Keratinocyte (primary cell): ENCODE measurements at regions not wholly inside any gene's neighbourhood (a gene's known extent, or its start where the extent isn't known, plus 50 kb on each side); places are given as distances from the start of the nearest gene placed in this dataset.

Experiments used
- DNase-seq: peaks from one replicate; pipeline ENCODE4 v3.0.0-alpha.2; 2011; ENCODE audit warnings: low read depth, missing footprints, low spot score
- FAIRE-seq: peaks from 2 replicates; lab custom pipeline; 2011; peaks lifted over from hg19 to GRCh38; lab: Jason Lieb, UNC
- H2AFZ ChIP-seq: 2 replicates; pipeline ENCODE4 v1.6.0; 2012; ENCODE audit warnings: low read length, control low read depth, inconsistent platforms; ENCODE audit not compliant: control insufficient read depth
- H3K27ac ChIP-seq: 2 replicates; pipeline ENCODE4 v1.5.1; 2011; ENCODE audit warnings: low read length; ENCODE audit not compliant: control insufficient read depth, insufficient read depth
- H3K27me3 ChIP-seq: 3 replicates; pipeline ENCODE4 v1.6.0; 2011; ENCODE audit warnings: low read length; ENCODE audit not compliant: control insufficient read depth, insufficient read depth; ENCODE audit errors: extremely low read depth
- H3K36me3 ChIP-seq, 2 experiments: 2 replicates in 1 of 2; 3 replicates in 1 of 2; pipeline ENCODE4 v1.5.1; 2011; ENCODE audit warnings: low read length in 2 of 2, mild to moderate bottlenecking in 1 of 2; ENCODE audit not compliant: control insufficient read depth in 2 of 2, insufficient read depth in 2 of 2; ENCODE audit errors: extremely low read depth in 1 of 2
- H3K4me1 ChIP-seq: 3 replicates; pipeline ENCODE4 v1.5.1; 2011; ENCODE audit warnings: low read length; ENCODE audit not compliant: control insufficient read depth, insufficient read depth; ENCODE audit errors: extremely low read depth
- H3K4me2 ChIP-seq: 3 replicates; pipeline ENCODE4 v1.6.0; 2011; ENCODE audit warnings: low read depth, low read length; ENCODE audit not compliant: control insufficient read depth, insufficient read depth; ENCODE audit errors: extremely low read depth
- H3K4me3 ChIP-seq, 3 experiments: fragments of 200-600 bp in 1 of 3; sonication (generic) in 1 of 3; 2 replicates in 2 of 3; 3 replicates in 1 of 3; pipeline ENCODE4 v1.5.1; 2011 to 2016; ENCODE audit warnings: low read length in 3 of 3, mild to moderate bottlenecking in 3 of 3, control low read depth in 2 of 3, inconsistent platforms in 1 of 3, low read depth in 1 of 3, mixed read lengths in 1 of 3, mixed run types in 1 of 3, moderate library complexity in 1 of 3; ENCODE audit not compliant: control insufficient read depth in 2 of 3, insufficient read depth in 2 of 3; ENCODE audit errors: extremely low read depth in 1 of 3
- H3K79me2 ChIP-seq: 2 replicates; pipeline ENCODE4 v1.6.0; 2012; ENCODE audit warnings: low read length; ENCODE audit not compliant: control insufficient read depth, insufficient read depth
- H3K9ac ChIP-seq: 3 replicates; pipeline ENCODE4 v1.6.0; 2011; ENCODE audit warnings: low read length; ENCODE audit not compliant: control insufficient read depth, insufficient read depth; ENCODE audit errors: extremely low read depth
- H3K9me1 ChIP-seq: 3 replicates; pipeline ENCODE4 v1.6.0; 2011; ENCODE audit warnings: low read length; ENCODE audit not compliant: control insufficient read depth, insufficient read depth; ENCODE audit errors: extremely low read depth
- H3K9me3 ChIP-seq: 2 replicates; pipeline ENCODE4 v1.5.1; 2012; ENCODE audit warnings: low read depth, low read length; ENCODE audit not compliant: control insufficient read depth
- H4K20me1 ChIP-seq: 3 replicates; pipeline ENCODE4 v1.6.0; 2011; ENCODE audit warnings: low read length; ENCODE audit not compliant: control insufficient read depth, insufficient read depth; ENCODE audit errors: extremely low read depth
- EZH2 ChIP-seq: IDR thresholded peaks from one replicate; pipeline ENCODE4 v1.6.1; 2012; ENCODE audit warnings: inconsistent platforms, mild to moderate bottlenecking, low read length, moderate library complexity
- dilution Hi-C: fragments of 300-500 bp; cut with MboI; formaldehyde crosslinking; loops from one replicate; pipeline ENCODE4 v1.7.0; 2020; ENCODE audit warnings: low sequenced_read_pairs; ENCODE audit not compliant: extremely low pct_ligation_motif_present
- TF ChIP-seq, protein P1 (sequence below), 3 experiments: IDR thresholded peaks in 1 of 3; conservative IDR thresholded peaks in 1 of 3; optimal IDR thresholded peaks in 1 of 3; 2 replicates in 2 of 3; 3 replicates in 1 of 3; pipeline versions ENCODE3 to v1.5.1; 2011; ENCODE audit warnings: low read length in 3 of 3, mild to moderate bottlenecking in 3 of 3, moderate library complexity in 2 of 3, control low read depth in 1 of 3, inconsistent platforms in 1 of 3; ENCODE audit not compliant: insufficient read depth in 2 of 3; ENCODE audit errors: extremely low read depth in 1 of 3

GRCh38 chr2:200185628-200186000 is 120.9 kb upstream of the SPATS2L start:
- H3K9me3 ChIP-seq, result no peaks in the 10 kb centered on the region
- no peaks in the 10 kb centered on the region for H3K4me1 ChIP-seq
- no peaks in the 10 kb centered on the region for H3K36me3 ChIP-seq
- peaks cover 8% of the 10 kb centered on the region for H3K27me3 ChIP-seq
- no peak overlapping the region for H3K27ac ChIP-seq
- H2AFZ ChIP-seq, result no peak overlapping the region
- DNase-seq (no peak), FAIRE-seq (no peak)
- H3K79me2 ChIP-seq, result no peaks in the 10 kb centered on the region
- no peak overlapping the region for H3K4me2 ChIP-seq
- TF ChIP-seq, protein P1, sequence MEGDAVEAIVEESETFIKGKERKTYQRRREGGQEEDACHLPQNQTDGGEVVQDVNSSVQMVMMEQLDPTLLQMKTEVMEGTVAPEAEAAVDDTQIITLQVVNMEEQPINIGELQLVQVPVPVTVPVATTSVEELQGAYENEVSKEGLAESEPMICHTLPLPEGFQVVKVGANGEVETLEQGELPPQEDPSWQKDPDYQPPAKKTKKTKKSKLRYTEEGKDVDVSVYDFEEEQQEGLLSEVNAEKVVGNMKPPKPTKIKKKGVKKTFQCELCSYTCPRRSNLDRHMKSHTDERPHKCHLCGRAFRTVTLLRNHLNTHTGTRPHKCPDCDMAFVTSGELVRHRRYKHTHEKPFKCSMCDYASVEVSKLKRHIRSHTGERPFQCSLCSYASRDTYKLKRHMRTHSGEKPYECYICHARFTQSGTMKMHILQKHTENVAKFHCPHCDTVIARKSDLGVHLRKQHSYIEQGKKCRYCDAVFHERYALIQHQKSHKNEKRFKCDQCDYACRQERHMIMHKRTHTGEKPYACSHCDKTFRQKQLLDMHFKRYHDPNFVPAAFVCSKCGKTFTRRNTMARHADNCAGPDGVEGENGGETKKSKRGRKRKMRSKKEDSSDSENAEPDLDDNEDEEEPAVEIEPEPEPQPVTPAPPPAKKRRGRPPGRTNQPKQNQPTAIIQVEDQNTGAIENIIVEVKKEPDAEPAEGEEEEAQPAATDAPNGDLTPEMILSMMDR (optimal IDR thresholded peaks at IDR 0.05 in 1 of 3, IDR thresholded peaks at IDR 0.05 in 1 of 3, conservative IDR thresholded peaks at IDR 0.05 in 1 of 3; ENCODE audit: extremely low read depth in 1 of 3, insufficient read depth in 2 of 3, low read length in 3 of 3), result no peak
- no peak for TF ChIP-seq EZH2
- dilution Hi-C loops, result no loop called here
- no peaks in the 10 kb centered on the region for H3K9me1 ChIP-seq
- H4K20me1 ChIP-seq, result no peaks in the 10 kb centered on the region
- H3K9ac ChIP-seq, result no peak overlapping the region
- H3K4me3 ChIP-seq, result no peak overlapping the region

DNA sequence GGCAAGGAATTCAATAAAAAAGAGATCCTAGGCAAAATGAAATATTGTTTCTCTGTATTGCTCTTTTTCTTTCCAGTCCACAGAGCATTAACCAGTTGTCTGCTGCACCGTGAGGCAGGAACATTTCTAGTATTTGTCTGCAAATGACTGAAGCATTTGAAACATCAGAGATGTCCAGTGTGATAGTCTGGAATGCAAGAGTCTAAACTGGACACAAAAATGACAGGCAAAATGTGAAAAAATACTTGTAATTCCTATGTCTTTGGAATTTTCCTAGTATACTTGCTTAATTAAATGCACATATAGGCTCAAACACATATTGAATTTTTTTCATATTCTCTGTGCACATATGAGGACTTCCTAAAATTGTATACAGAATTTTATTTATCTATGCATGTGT is 120.5 kb upstream of the SPATS2L start:
- Histone ChIP-seq H3K27ac (no peak overlapping the region), H3K79me2 (no peaks in the 10 kb centered on the region), H3K9me1 (no peaks in the 10 kb centered on the region), H3K27me3 (peaks cover 7% of the 10 kb centered on the region), H4K20me1 (no peaks in the 10 kb centered on the region), H3K9ac (no peak overlapping the region), H3K36me3 (no peaks in the 10 kb centered on the region), H3K4me3 (no peak overlapping the region), H3K4me1 (no peaks in the 10 kb centered on the region), H3K9me3 (no peaks in the 10 kb centered on the region), H2AFZ (no peak overlapping the region), H3K4me2 (no peak overlapping the region)
- FAIRE-seq, result no peak
- no peak for TF ChIP-seq EZH2
- TF ChIP-seq, protein P1 (optimal IDR thresholded peaks at IDR 0.05 in 1 of 3, IDR thresholded peaks at IDR 0.05 in 1 of 3, conservative IDR thresholded peaks at IDR 0.05 in 1 of 3; ENCODE audit: extremely low read depth in 1 of 3, insufficient read depth in 2 of 3, low read length in 3 of 3), result no peak
- dilution Hi-C loops, result no loop called here
- DNase-seq, result no peak
